CD4-positive, alpha-beta T cell treated with Interleukin-4 for 1 hour (primary cell): ENCODE measurements at regions not wholly inside any gene's neighbourhood (a gene's known extent, or its start where the extent isn't known, plus 50 kb on each side); places are given as distances from the start of the nearest gene placed in this dataset.

Experiments
- DNase-seq, 2 donors: peaks; one replicate each; pipeline ENCODE4 v3.0.0-alpha.2; 2020 to 2022

GRCh38 chr12:54711669-54712068 lies 63.5 kb upstream of the DCD start:
- no peak for DNase-seq

GRCh38 chr12:54708826-54709225 lies 60.7 kb upstream of the DCD start:
- DNase-seq = no peak

GRCh38 chr12:54704202-54704601 lies 56.0 kb upstream of the DCD start:
- no peak for DNase-seq

- peak in 1 of 2 donors; percentile 66 for DNase-seq
These were observed 53.9 kb upstream of the DCD start for GRCh38 chr12:54701940-54702592.

GRCh38 chr12:54700849-54701248 lies 52.7 kb upstream of the DCD start:
- DNase-seq = no peak

GRCh38 chr12:54700301-54700700 lies 52.1 kb upstream of the DCD start:
- DNase-seq = no peak
